ENCODE measurements at regions not wholly inside any gene's neighbourhood (a gene's known extent, or its start where the extent isn't known, plus 50 kb on each side); places are given as distances from the start of the nearest gene placed in this dataset.

GRCh38 chr12:126915309-126915708 is 1351.7 kb upstream of the TMEM132C start:
- Histone ChIP-seq H2BK15ac (ENCODE audit: low read length) (no peak overlapping the region), H4K5ac (ENCODE audit: insufficient read length, low read depth, low read length) (no peak overlapping the region), H2BK120ac (replicated peaks; ENCODE audit: low read depth, low read length) (no peak overlapping the region), H3K14ac (ENCODE audit: insufficient read length) (no peak overlapping the region), H2BK5ac (ENCODE audit: low read depth, low read length) (no peak overlapping the region), H2BK12ac (ENCODE audit: low read depth, low read length) (no peak overlapping the region), H3K27me3 (replicated peaks in 1 of 4; ENCODE audit: control insufficient read depth in 3 of 4, extremely low read depth in 1 of 4, insufficient read depth in 3 of 4, low read length in 3 of 4) (no peaks in the 10 kb centered on the region), H3K79me1 (ENCODE audit: low read depth, low read length) (no peaks in the 10 kb centered on the region), H3K4me2 (ENCODE audit: insufficient read depth in 1 of 2, low read depth in 2 of 2, low read length in 2 of 2) (no peak overlapping the region), H2AFZ (ENCODE audit: low read length) (no peak overlapping the region), H4K8ac (ENCODE audit: extremely low read depth, insufficient read depth, low read length) (no peak overlapping the region), H3K4ac (replicated peaks; ENCODE audit: insufficient read length, low read depth, low read length) (no peak overlapping the region), H3K9me3 (ENCODE audit: insufficient read depth in 2 of 2, low read depth in 1 of 2, low read length in 1 of 2) (no peaks in the 10 kb centered on the region), H3K18ac (ENCODE audit: extremely low read depth, low read length) (no peak overlapping the region), H3K9ac (replicated peaks in 1 of 4; ENCODE audit: extremely low read depth in 1 of 4, low read depth in 3 of 4, low read length in 3 of 4) (no peak overlapping the region), H3K23ac (ENCODE audit: insufficient read length) (no peak overlapping the region), H3K4me1 (replicated peaks in 1 of 4; ENCODE audit: control insufficient read depth in 3 of 4, insufficient read depth in 4 of 4, low read length in 3 of 4) (no peaks in the 10 kb centered on the region), H3K23me2 (ENCODE audit: low read depth, low read length) (no peaks in the 10 kb centered on the region), H2BK20ac (ENCODE audit: low read length) (no peak overlapping the region), H3K4me3 (ENCODE audit: extremely low read depth in 1 of 4, insufficient read depth in 2 of 4, low read depth in 3 of 4, low read length in 4 of 4) (no peak overlapping the region), H3K79me2 (ENCODE audit: control insufficient read depth in 1 of 2, insufficient read depth in 2 of 2, low read length in 2 of 2) (no peaks in the 10 kb centered on the region), H3K36me3 (ENCODE audit: control insufficient read depth in 2 of 4, insufficient read depth in 4 of 4, low read length in 3 of 4) (no peaks in the 10 kb centered on the region), H3K27ac (ENCODE audit: low read depth, low read length) (no peak overlapping the region), H4K91ac (replicated peaks; ENCODE audit: insufficient read length, low read length) (no peak overlapping the region), H3K56ac (replicated peaks; ENCODE audit: insufficient read length, low read depth, low read length) (no peak overlapping the region), H4K20me1 (replicated peaks in 1 of 2; ENCODE audit: control insufficient read depth in 1 of 2, insufficient read depth in 2 of 2, low read length in 2 of 2) (no peaks in the 10 kb centered on the region), H2AK5ac (ENCODE audit: low read depth, low read length) (no peak overlapping the region)
- POLR2A ChIA-PET (ENCODE audit: partially characterized antibody), result no interaction called here
- FAIRE-seq, result no peak
- CTCF ChIA-PET (ENCODE audit: partially characterized antibody), result interaction anchor here (1.3 kb wide), 1 partner anchor 168 kb away, joined by 4 read pairs; no protein-coding TSS in a partner anchor
- no peak for DNase-seq (ENCODE audit: low read depth in 1 of 2, low spot score in 2 of 2)
- 92% methylated on average over 6 of the region's 6 CpGs; no CpG with 5 or more reads in 1 of the 2 experiments for WGBS, 2 experiments (ENCODE audit: extremely low coverage in 1 of 2, insufficient coverage in 1 of 2, insufficient read length in 1 of 2, insufficient replicate concordance in 2 of 2, low coverage in 1 of 2, low lambda C conversion rate in 2 of 2, missing lambda C conversion rate in 1 of 2)
- TF ChIP-seq KDM5A (IDR thresholded peaks at IDR 0.05; ENCODE audit: low read length) (no peak), SIX5 (IDR thresholded peaks at IDR 0.05; ENCODE audit: low read depth, low read length) (no peak), RAD21 (IDR thresholded peaks at IDR 0.05 in 1 of 2, conservative IDR thresholded peaks at IDR 0.05 in 1 of 2; ENCODE audit: low read depth in 2 of 2, low read length in 2 of 2) (no peak), BRCA1 (IDR thresholded peaks at IDR 0.05; ENCODE audit: low read depth, low read length) (no peak), SRF (IDR thresholded peaks at IDR 0.05; ENCODE audit: low read depth, low read length) (no peak), MAX (IDR thresholded peaks at IDR 0.05) (no peak), GABPA (IDR thresholded peaks at IDR 0.05; ENCODE audit: borderline replicate concordance, insufficient read depth, low read length) (no peak), NRF1 (IDR thresholded peaks at IDR 0.05; ENCODE audit: low read depth, low read length) (no peak), CEBPB (IDR thresholded peaks at IDR 0.05; ENCODE audit: low read depth, low read length) (no peak), SP2 (IDR thresholded peaks at IDR 0.05; ENCODE audit: low read length) (no peak), TEAD4 (IDR thresholded peaks at IDR 0.05; ENCODE audit: low read depth, low read length) (no peak), TAF1 (IDR thresholded peaks at IDR 0.05; ENCODE audit: low read depth, low read length) (no peak), POU5F1 (IDR thresholded peaks at IDR 0.05; ENCODE audit: low read depth, low read length) (no peak), CTBP2 (IDR thresholded peaks at IDR 0.05; ENCODE audit: borderline replicate concordance, insufficient read depth, insufficient read length, low read length) (no peak), CHD1 (IDR thresholded peaks at IDR 0.05; ENCODE audit: low read depth, low read length) (no peak), POLR2AphosphoS5 (IDR thresholded peaks at IDR 0.05; ENCODE audit: low read depth, low read length) (no peak), JUND (IDR thresholded peaks at IDR 0.05; ENCODE audit: low read length) (no peak)
